ENCODE measurements at regions not wholly inside any gene's neighbourhood (a gene's known extent, or its start where the extent isn't known, plus 50 kb on each side); places are given as distances from the start of the nearest gene placed in this dataset.

GRCh38 chr7:104064969-104065387, 75.5 kb upstream of the RELN start:
- TF ChIP-seq, protein P1, sequence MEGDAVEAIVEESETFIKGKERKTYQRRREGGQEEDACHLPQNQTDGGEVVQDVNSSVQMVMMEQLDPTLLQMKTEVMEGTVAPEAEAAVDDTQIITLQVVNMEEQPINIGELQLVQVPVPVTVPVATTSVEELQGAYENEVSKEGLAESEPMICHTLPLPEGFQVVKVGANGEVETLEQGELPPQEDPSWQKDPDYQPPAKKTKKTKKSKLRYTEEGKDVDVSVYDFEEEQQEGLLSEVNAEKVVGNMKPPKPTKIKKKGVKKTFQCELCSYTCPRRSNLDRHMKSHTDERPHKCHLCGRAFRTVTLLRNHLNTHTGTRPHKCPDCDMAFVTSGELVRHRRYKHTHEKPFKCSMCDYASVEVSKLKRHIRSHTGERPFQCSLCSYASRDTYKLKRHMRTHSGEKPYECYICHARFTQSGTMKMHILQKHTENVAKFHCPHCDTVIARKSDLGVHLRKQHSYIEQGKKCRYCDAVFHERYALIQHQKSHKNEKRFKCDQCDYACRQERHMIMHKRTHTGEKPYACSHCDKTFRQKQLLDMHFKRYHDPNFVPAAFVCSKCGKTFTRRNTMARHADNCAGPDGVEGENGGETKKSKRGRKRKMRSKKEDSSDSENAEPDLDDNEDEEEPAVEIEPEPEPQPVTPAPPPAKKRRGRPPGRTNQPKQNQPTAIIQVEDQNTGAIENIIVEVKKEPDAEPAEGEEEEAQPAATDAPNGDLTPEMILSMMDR (IDR thresholded peaks at IDR 0.05), result no peak
- TF ChIP-seq TAF1 (IDR thresholded peaks at IDR 0.05; ENCODE audit: borderline replicate concordance, low read depth, low read length), result no peak
- TF ChIP-seq RFX5 (IDR thresholded peaks at IDR 0.05; ENCODE audit: low read length), result no peak
- TF ChIP-seq ZBTB33 (IDR thresholded peaks at IDR 0.05; ENCODE audit: borderline replicate concordance, low read depth), result no peak
- no peak for TF ChIP-seq POLR2AphosphoS5 (IDR thresholded peaks at IDR 0.05; ENCODE audit: low read depth, low read length)
- no peak for TF ChIP-seq RAD21 (IDR thresholded peaks at IDR 0.05; ENCODE audit: low read length)
- TF ChIP-seq RXRA (IDR thresholded peaks at IDR 0.05; ENCODE audit: borderline replicate concordance, low read depth), result no peak
- TF ChIP-seq EZH2phosphoT487 (IDR thresholded peaks at IDR 0.05; ENCODE audit: borderline replicate concordance, low read depth), result no peak
- TF ChIP-seq SMC3 (IDR thresholded peaks at IDR 0.05; ENCODE audit: low read depth, low read length), result no peak
- TF ChIP-seq FOXJ3 (CRISPR knock-in tag; IDR thresholded peaks at IDR 0.05), result no peak
- no peak for TF ChIP-seq IRF3 (IDR thresholded peaks at IDR 0.05; ENCODE audit: low read depth, low read length)
- TF ChIP-seq, protein P2, sequence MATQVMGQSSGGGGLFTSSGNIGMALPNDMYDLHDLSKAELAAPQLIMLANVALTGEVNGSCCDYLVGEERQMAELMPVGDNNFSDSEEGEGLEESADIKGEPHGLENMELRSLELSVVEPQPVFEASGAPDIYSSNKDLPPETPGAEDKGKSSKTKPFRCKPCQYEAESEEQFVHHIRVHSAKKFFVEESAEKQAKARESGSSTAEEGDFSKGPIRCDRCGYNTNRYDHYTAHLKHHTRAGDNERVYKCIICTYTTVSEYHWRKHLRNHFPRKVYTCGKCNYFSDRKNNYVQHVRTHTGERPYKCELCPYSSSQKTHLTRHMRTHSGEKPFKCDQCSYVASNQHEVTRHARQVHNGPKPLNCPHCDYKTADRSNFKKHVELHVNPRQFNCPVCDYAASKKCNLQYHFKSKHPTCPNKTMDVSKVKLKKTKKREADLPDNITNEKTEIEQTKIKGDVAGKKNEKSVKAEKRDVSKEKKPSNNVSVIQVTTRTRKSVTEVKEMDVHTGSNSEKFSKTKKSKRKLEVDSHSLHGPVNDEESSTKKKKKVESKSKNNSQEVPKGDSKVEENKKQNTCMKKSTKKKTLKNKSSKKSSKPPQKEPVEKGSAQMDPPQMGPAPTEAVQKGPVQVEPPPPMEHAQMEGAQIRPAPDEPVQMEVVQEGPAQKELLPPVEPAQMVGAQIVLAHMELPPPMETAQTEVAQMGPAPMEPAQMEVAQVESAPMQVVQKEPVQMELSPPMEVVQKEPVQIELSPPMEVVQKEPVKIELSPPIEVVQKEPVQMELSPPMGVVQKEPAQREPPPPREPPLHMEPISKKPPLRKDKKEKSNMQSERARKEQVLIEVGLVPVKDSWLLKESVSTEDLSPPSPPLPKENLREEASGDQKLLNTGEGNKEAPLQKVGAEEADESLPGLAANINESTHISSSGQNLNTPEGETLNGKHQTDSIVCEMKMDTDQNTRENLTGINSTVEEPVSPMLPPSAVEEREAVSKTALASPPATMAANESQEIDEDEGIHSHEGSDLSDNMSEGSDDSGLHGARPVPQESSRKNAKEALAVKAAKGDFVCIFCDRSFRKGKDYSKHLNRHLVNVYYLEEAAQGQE (IDR thresholded peaks at IDR 0.05; ENCODE audit: low read depth, low read length), result no peak
- no peak for TF ChIP-seq FOXM1 (IDR thresholded peaks at IDR 0.05; ENCODE audit: low read depth)
- no peak for TF ChIP-seq MEF2A (IDR thresholded peaks at IDR 0.05; ENCODE audit: borderline replicate concordance, low read depth)
